ENCODE measurements at regions not wholly inside any gene's neighbourhood (a gene's known extent, or its start where the extent isn't known, plus 50 kb on each side); places are given as distances from the start of the nearest gene placed in this dataset.

- H3K36me3 ChIP-seq (ENCODE audit: control insufficient read depth, insufficient read depth, low read length), result no peaks in the 10 kb centered on the region
- in situ Hi-C loops (cut with HindIII; ENCODE audit: low pct_unique_long_range_greater_than_20kb, low sequenced_read_pairs), result no loop called here
- intact Hi-C loops (cut with micrococcal nuclease; ENCODE audit: unreplicated experiment), result no loop called here
- H3K27ac ChIP-seq (ENCODE audit: low read length), result no peak overlapping the region
- H3K27me3 ChIP-seq (ENCODE audit: control insufficient read depth, insufficient read depth, low read length), result no peaks in the 10 kb centered on the region
- peaks cover 12% of the 10 kb centered on the region for H3K4me1 ChIP-seq (ENCODE audit: control insufficient read depth, insufficient read depth, low read length)
- CTCF ChIA-PET, result no interaction called here
- TF ChIP-seq REST (IDR thresholded peaks at IDR 0.05; ENCODE audit: insufficient read depth in 1 of 2, low read depth in 2 of 2, low read length in 1 of 2) (no peak), SIN3A (IDR thresholded peaks at IDR 0.05; ENCODE audit: borderline replicate concordance, insufficient read depth, low read depth, low read length) (no peak), POLR2AphosphoS5 (IDR thresholded peaks at IDR 0.05; ENCODE audit: low read depth, low read length) (no peak), CTCF (IDR thresholded peaks at IDR 0.05) (no peak), TCF7L2 (IDR thresholded peaks at IDR 0.05; ENCODE audit: low read depth, low read length) (no peak)
- POLR2A ChIA-PET, result no interaction called here
- BruUV-seq (replicated peaks), result no TSS peak
- DNase-seq (ENCODE audit: low read depth, low spot score) (no peak), ATAC-seq (no peak)
- no peak overlapping the region for H3K4me3 ChIP-seq (ENCODE audit: low read depth in 2 of 2, low read length in 2 of 2)
- no peaks in the 10 kb centered on the region for H3K9me3 ChIP-seq (ENCODE audit: control insufficient read depth, insufficient read depth, low read depth, low read length)
Measured at GRCh38 chr10:42959833-42960232, 117.0 kb upstream of the RET start.

- no peak for TF ChIP-seq CTCF (IDR thresholded peaks at IDR 0.05)
- no peak for TF ChIP-seq TCF7L2 (IDR thresholded peaks at IDR 0.05; ENCODE audit: low read depth, low read length)
- no peak for TF ChIP-seq POLR2AphosphoS5 (IDR thresholded peaks at IDR 0.05; ENCODE audit: low read depth, low read length)
- TF ChIP-seq SIN3A (IDR thresholded peaks at IDR 0.05; ENCODE audit: borderline replicate concordance, insufficient read depth, low read depth, low read length), result no peak
- no peak for TF ChIP-seq REST (IDR thresholded peaks at IDR 0.05; ENCODE audit: insufficient read depth in 1 of 2, low read depth in 2 of 2, low read length in 1 of 2)
- ATAC-seq, result peak; percentile 96
- BruUV-seq (replicated peaks), result no TSS peak
- in situ Hi-C loops (cut with HindIII; ENCODE audit: low pct_unique_long_range_greater_than_20kb, low sequenced_read_pairs) (no loop called here), intact Hi-C loops (cut with micrococcal nuclease; ENCODE audit: unreplicated experiment) (no loop called here)
- Histone ChIP-seq H3K36me3 (ENCODE audit: control insufficient read depth, insufficient read depth, low read length) (no peaks in the 10 kb centered on the region), H3K9me3 (ENCODE audit: control insufficient read depth, insufficient read depth, low read depth, low read length) (no peaks in the 10 kb centered on the region), H3K27ac (ENCODE audit: low read length) (peak overlapping the region; percentile 12; the same call in 1 of the 2 replicates), H3K4me3 (ENCODE audit: low read depth in 2 of 2, low read length in 2 of 2) (no peak overlapping the region), H3K27me3 (ENCODE audit: control insufficient read depth, insufficient read depth, low read length) (no peaks in the 10 kb centered on the region), H3K4me1 (ENCODE audit: control insufficient read depth, insufficient read depth, low read length) (peaks cover 12% of the 10 kb centered on the region)
- POLR2A ChIA-PET, result no interaction called here
- DNase-seq (ENCODE audit: low read depth, low spot score), result no peak
- CTCF ChIA-PET, result no interaction called here
Measured at GRCh38 chr10:42960491-42960990, 116.3 kb upstream of the RET start.
